ENCODE measurements at regions not wholly inside any gene's neighbourhood (a gene's known extent, or its start where the extent isn't known, plus 50 kb on each side); places are given as distances from the start of the nearest gene placed in this dataset.

DNA sequence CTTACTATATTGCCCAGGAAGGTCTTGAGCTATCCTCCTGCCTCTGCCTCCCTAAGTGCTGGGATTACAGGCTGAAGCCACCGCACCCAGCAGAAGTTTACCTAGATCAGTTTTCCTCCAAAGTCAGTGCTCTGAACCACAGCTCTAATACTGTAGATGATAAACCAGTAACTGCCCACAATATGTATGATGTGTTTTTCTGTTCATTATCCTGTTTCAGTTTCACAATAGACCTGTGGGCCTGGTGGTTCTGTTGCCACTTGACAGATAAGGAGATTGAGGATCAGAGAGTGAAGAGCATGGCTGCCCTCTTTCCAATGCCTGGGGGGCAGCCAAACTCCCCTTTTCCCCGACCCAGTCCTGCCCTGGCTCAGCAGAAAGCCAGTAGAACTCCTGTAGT is 87.0 kb downstream of the EFNB1 start:
- Mint-ChIP-seq H3K27ac (peak overlapping the region in 1 of 6 donors; percentile 33), H3K27me3 (peaks cover 0 to 20% (median 13%) of the 10 kb centered on the region in 3 donors), H3K4me1 (peaks cover 0 to 4% (median 3%) of the 10 kb centered on the region in 3 donors), H3K36me3 (no peaks in the 10 kb centered on the region), H3K4me3 (no peak overlapping the region), H3K9me3 (peaks cover 0 to 2% (median 0%) of the 10 kb centered on the region in 7 donors)
- DNase-seq: no peak
- ATAC-seq (ENCODE audit: low read depth in 2 of 2): no peak

GRCh38 chrX:68914479-68914946 is 85.7 kb downstream of the EFNB1 start:
- peaks cover 0 to 20% (median 13%) of the 10 kb centered on the region in 3 donors for H3K27me3 Mint-ChIP-seq
- ATAC-seq (ENCODE audit: low read depth in 2 of 2): no peak
- no peaks in the 10 kb centered on the region for H3K36me3 Mint-ChIP-seq
- peaks cover 0 to 5% (median 4%) of the 10 kb centered on the region in 3 donors for H3K4me1 Mint-ChIP-seq
- DNase-seq: no peak
- no peak overlapping the region for H3K4me3 Mint-ChIP-seq
- H3K27ac Mint-ChIP-seq: peak overlapping the region in 1 of 6 donors; percentile 29
- H3K9me3 Mint-ChIP-seq: peaks cover 0 to 2% (median 0%) of the 10 kb centered on the region in 7 donors

DNA sequence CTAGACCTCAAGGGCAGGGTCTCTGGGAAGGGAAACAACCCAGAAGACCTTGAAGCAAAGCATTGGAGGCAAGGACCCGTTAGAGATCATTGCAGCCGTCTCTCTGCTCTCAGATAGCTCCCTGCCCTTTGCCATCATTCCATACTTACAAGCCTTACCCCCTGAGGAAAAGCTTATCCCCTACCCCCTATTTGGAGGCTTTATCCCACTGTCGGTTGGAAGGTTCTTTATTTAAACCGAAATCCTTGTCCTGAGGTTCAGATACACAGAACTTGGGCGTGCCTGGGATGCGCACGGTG is 84.4 kb downstream of the EFNB1 start:
- Mint-ChIP-seq H3K9me3 (peaks cover 0 to 2% (median 0%) of the 10 kb centered on the region in 7 donors), H3K27ac (no peak overlapping the region), H3K27me3 (peaks cover 0 to 20% (median 13%) of the 10 kb centered on the region in 3 donors), H3K4me1 (peaks cover 0 to 8% (median 4%) of the 10 kb centered on the region in 3 donors), H3K36me3 (no peaks in the 10 kb centered on the region), H3K4me3 (no peak overlapping the region)
- ATAC-seq (ENCODE audit: low read depth in 2 of 2): no peak
- DNase-seq: no peak

DNA sequence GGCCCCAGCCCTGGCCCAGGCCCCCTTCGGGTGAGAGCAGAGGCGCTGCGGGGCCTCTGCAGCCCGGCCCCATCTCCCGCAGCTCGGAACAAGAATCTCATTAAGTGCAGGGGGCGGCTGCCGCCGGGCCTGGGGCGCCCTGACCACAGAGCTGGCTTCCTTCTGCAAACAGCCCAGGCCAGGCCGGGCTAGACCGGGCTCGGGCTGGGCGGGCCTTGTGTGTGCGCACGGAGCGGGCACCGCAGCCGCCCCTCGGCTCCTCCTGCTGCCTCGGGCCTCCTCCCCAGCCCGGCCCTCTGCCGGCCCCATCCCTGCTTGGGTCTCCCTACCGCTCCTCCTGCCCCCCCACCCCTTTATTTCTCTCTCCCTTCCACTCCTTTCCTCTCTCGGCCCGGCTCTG is 83.3 kb downstream of the EFNB1 start:
- ATAC-seq (ENCODE audit: low read depth in 2 of 2): no peak
- H3K36me3 Mint-ChIP-seq: no peaks in the 10 kb centered on the region
- H3K9me3 Mint-ChIP-seq: peaks cover 0 to 2% (median 0%) of the 10 kb centered on the region in 7 donors
- H3K4me3 Mint-ChIP-seq: no peak overlapping the region
- H3K27me3 Mint-ChIP-seq: peaks cover 0 to 20% (median 13%) of the 10 kb centered on the region in 3 donors
- DNase-seq: no peak
- H3K4me1 Mint-ChIP-seq: peaks cover 0 to 8% (median 4%) of the 10 kb centered on the region in 3 donors
- H3K27ac Mint-ChIP-seq: peak overlapping the region in 1 of 6 donors; percentile 63

GRCh38 chrX:68910731-68911428 is 82.1 kb downstream of the EFNB1 start:
- Mint-ChIP-seq H3K9me3 (peaks cover 0 to 2% (median 0%) of the 10 kb centered on the region in 7 donors), H3K4me3 (no peak overlapping the region), H3K27me3 (peaks cover 0 to 20% (median 13%) of the 10 kb centered on the region in 3 donors), H3K36me3 (no peaks in the 10 kb centered on the region), H3K27ac (no peak overlapping the region), H3K4me1 (peaks cover 0 to 8% (median 4%) of the 10 kb centered on the region in 3 donors)
- no peak for DNase-seq
- no peak for ATAC-seq (ENCODE audit: low read depth in 2 of 2)

DNA sequence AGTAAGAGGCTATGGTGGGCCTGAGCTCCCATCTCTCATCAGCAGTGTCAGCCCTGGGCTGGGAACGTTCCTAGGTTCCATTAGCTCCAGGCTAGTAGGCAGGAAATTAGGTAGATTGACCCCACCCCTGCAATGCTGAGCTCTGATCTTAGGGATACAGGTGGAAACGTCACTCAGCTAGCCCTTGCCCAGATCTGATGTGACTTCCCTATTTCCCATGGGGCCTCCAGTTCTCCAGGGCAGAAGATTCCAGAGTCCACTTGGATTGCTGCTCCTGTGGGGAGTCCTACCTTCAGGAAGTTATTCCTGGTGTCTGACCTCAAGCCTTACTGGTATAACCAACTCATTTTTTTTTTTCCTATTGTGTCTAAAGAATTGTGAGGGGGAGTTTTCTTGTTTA is 81.1 kb downstream of the EFNB1 start:
- ATAC-seq (ENCODE audit: low read depth in 2 of 2) (no peak), DNase-seq (no peak)
- H3K4me3 Mint-ChIP-seq: no peak overlapping the region
- H3K4me1 Mint-ChIP-seq: peaks cover 0 to 8% (median 4%) of the 10 kb centered on the region in 3 donors
- peaks cover 0 to 20% (median 13%) of the 10 kb centered on the region in 3 donors for H3K27me3 Mint-ChIP-seq
- H3K27ac Mint-ChIP-seq: no peak overlapping the region
- H3K9me3 Mint-ChIP-seq: peaks cover 0 to 2% (median 0%) of the 10 kb centered on the region in 7 donors
- no peaks in the 10 kb centered on the region for H3K36me3 Mint-ChIP-seq

DNA sequence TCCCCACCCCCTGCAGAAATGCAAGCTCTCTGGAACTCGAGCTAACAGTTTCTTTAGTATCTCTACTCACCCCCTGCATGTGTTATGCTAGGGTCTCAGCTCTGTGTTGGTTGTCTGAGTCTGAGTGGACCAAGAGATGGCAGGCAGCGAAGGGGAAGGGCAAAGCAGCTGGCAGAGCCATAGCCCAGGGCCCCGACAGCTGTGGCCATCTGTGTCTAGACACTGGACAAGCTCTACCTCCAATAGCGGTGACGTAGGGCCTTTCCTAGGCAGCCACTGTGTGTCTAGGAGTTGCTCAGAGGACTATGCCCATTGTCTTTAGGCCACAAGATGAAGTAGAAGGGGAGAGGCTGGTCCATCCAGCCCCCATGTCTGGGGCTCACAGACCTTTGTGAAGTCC is 79.2 kb downstream of the EFNB1 start:
- peaks cover 0 to 4% (median 3%) of the 10 kb centered on the region in 3 donors for H3K4me1 Mint-ChIP-seq
- H3K27ac Mint-ChIP-seq: no peak overlapping the region
- H3K36me3 Mint-ChIP-seq: no peaks in the 10 kb centered on the region
- H3K9me3 Mint-ChIP-seq: peaks cover 0 to 2% (median 0%) of the 10 kb centered on the region in 7 donors
- no peak overlapping the region for H3K4me3 Mint-ChIP-seq
- H3K27me3 Mint-ChIP-seq: peaks cover 0 to 12% (median 7%) of the 10 kb centered on the region in 3 donors
- no peak for ATAC-seq (ENCODE audit: low read depth in 2 of 2)
- no peak for DNase-seq

GRCh38 chrX:68902706-68903504 is 74.1 kb downstream of the EFNB1 start:
- Mint-ChIP-seq H3K4me3 (no peak overlapping the region), H3K27ac (no peak overlapping the region), H3K36me3 (no peaks in the 10 kb centered on the region), H3K4me1 (no peaks in the 10 kb centered on the region), H3K27me3 (no peaks in the 10 kb centered on the region), H3K9me3 (peaks cover 0 to 3% (median 0%) of the 10 kb centered on the region in 7 donors)
- ATAC-seq (ENCODE audit: low read depth in 2 of 2): no peak
- no peak for DNase-seq

- no peaks in the 10 kb centered on the region for H3K27me3 Mint-ChIP-seq
- H3K9me3 Mint-ChIP-seq: peaks cover 0 to 3% (median 0%) of the 10 kb centered on the region in 7 donors
- H3K4me1 Mint-ChIP-seq: no peaks in the 10 kb centered on the region
- H3K36me3 Mint-ChIP-seq: no peaks in the 10 kb centered on the region
- DNase-seq (no peak), ATAC-seq (ENCODE audit: low read depth in 2 of 2) (no peak)
- H3K4me3 Mint-ChIP-seq: no peak overlapping the region
- no peak overlapping the region for H3K27ac Mint-ChIP-seq
Measured at GRCh38 chrX:68901519-68901918, 72.7 kb downstream of the EFNB1 start.

GRCh38 chrX:68898598-68898997 is 69.8 kb downstream of the EFNB1 start:
- DNase-seq (no peak), ATAC-seq (ENCODE audit: low read depth in 2 of 2) (no peak)
- Mint-ChIP-seq H3K4me1 (peaks cover 0 to 5% (median 0%) of the 10 kb centered on the region in 3 donors), H3K4me3 (no peak overlapping the region), H3K9me3 (peaks cover 0 to 3% (median 0%) of the 10 kb centered on the region in 7 donors), H3K36me3 (no peaks in the 10 kb centered on the region), H3K27ac (no peak overlapping the region), H3K27me3 (peaks cover 0 to 4% (median 0%) of the 10 kb centered on the region in 3 donors)

DNA sequence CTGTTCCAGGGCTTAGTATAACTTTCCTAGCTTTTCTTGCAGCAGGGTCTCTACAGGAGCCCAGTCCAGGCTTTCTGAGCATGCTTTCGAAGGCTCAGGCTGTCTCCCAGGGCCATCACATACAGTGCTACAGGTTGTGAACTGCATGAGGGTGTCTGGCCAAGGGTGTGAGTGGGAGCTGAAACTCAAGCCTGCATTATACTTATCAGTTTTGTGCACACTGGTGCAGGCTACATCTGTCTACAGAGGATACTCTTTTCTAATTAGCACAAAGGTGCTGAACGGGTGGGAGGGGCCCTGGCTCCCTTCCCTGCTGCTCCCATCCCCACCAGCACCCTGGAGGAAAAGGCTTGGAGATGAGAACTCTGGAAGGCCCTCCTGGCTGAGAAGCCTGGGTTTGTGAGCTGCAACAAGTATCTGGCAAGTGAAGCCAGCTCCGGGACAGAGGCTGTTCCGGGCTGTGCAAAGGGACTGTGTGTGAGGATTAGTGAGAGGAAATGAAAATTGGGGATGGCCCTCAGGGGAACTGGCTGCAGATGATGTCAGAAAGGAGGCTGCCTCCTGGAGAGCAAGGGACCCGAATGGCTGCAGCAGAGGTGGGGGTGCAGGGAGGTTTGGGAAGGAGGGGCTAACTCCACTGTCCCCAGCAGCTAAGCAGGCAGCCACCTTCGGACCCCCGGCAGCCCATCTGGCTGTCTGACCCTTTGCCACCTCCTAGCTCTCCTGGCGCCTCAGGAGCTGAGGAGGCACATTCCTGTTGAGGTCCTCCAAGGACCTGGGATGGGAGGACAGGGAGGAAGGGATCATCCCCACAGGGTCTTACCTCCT is 68.5 kb downstream of the EFNB1 start:
- Mint-ChIP-seq H3K27me3 (peaks cover 0 to 4% (median 0%) of the 10 kb centered on the region in 3 donors), H3K9me3 (peaks cover 0 to 3% (median 0%) of the 10 kb centered on the region in 7 donors), H3K4me3 (peak overlapping the region in 2 of 8 donors; percentile 13 to 31), H3K36me3 (no peaks in the 10 kb centered on the region), H3K27ac (no peak overlapping the region), H3K4me1 (peaks cover 0 to 6% (median 0%) of the 10 kb centered on the region in 3 donors)
- DNase-seq (no peak), ATAC-seq (ENCODE audit: low read depth in 2 of 2) (no peak)

- H3K4me1 Mint-ChIP-seq: peaks cover 0 to 6% (median 0%) of the 10 kb centered on the region in 3 donors
- peaks cover 0 to 3% (median 0%) of the 10 kb centered on the region in 7 donors for H3K9me3 Mint-ChIP-seq
- no peak for DNase-seq
- H3K27ac Mint-ChIP-seq: no peak overlapping the region
- H3K4me3 Mint-ChIP-seq: peak overlapping the region in 3 of 8 donors; percentile 15 to 65 (median 32)
- H3K27me3 Mint-ChIP-seq: peaks cover 0 to 4% (median 0%) of the 10 kb centered on the region in 3 donors
- no peak for ATAC-seq (ENCODE audit: low read depth in 2 of 2)
- H3K36me3 Mint-ChIP-seq: no peaks in the 10 kb centered on the region
Measured at GRCh38 chrX:68896581-68896980, 67.8 kb downstream of the EFNB1 start.

- Mint-ChIP-seq H3K36me3 (no peaks in the 10 kb centered on the region), H3K4me1 (peaks cover 0 to 6% (median 0%) of the 10 kb centered on the region in 3 donors), H3K4me3 (peak overlapping the region in 1 of 8 donors; percentile 12), H3K27ac (no peak overlapping the region), H3K27me3 (peaks cover 0 to 4% (median 0%) of the 10 kb centered on the region in 3 donors), H3K9me3 (peaks cover 0 to 5% (median 0%) of the 10 kb centered on the region in 7 donors)
- ATAC-seq (ENCODE audit: low read depth in 2 of 2) (no peak), DNase-seq (no peak)
Measured at GRCh38 chrX:68895778-68896177, 67.0 kb downstream of the EFNB1 start.

Data from naive B cell (primary cell).